ENCODE measurements at regions not wholly inside any gene's neighbourhood (a gene's known extent, or its start where the extent isn't known, plus 50 kb on each side); places are given as distances from the start of the nearest gene placed in this dataset.

- no peak for DNase-seq
Measured at GRCh38 chr5:143581649-143582048, 178.2 kb upstream of the NR3C1 start.

GRCh38 chr5:143581147-143581546 lies 177.7 kb upstream of the NR3C1 start:
- no peak for DNase-seq

- DNase-seq, result peak; percentile 56
Measured at GRCh38 chr5:143576711-143577484, 173.4 kb upstream of the NR3C1 start.

GRCh38 chr5:143575286-143575685 lies 171.8 kb upstream of the NR3C1 start:
- no peak for DNase-seq

- no peak for DNase-seq
Measured at GRCh38 chr5:143574236-143574635, 170.8 kb upstream of the NR3C1 start.

- DNase-seq, result no peak
Measured at GRCh38 chr5:143573568-143574170, 170.2 kb upstream of the NR3C1 start.

GRCh38 chr5:143572671-143573070 lies 169.2 kb upstream of the NR3C1 start:
- no peak for DNase-seq

- DNase-seq, result no peak
Measured at GRCh38 chr5:143571642-143572624, 168.4 kb upstream of the NR3C1 start.

GRCh38 chr5:143570989-143571388 lies 167.5 kb upstream of the NR3C1 start:
- no peak for DNase-seq

- DNase-seq, result no peak
Measured at GRCh38 chr5:143569722-143570567, 166.5 kb upstream of the NR3C1 start.

GRCh38 chr5:143569213-143569701 lies 165.8 kb upstream of the NR3C1 start:
- no peak for DNase-seq

GRCh38 chr5:143567583-143568504 lies 164.4 kb upstream of the NR3C1 start:
- DNase-seq, result no peak

GRCh38 chr5:143566139-143566538 lies 162.7 kb upstream of the NR3C1 start:
- no peak for DNase-seq

- no peak for DNase-seq
Measured at GRCh38 chr5:143564417-143564816, 160.9 kb upstream of the NR3C1 start.

- DNase-seq, result no peak
Measured at GRCh38 chr5:143562935-143563334, 159.4 kb upstream of the NR3C1 start.

- no peak for DNase-seq
Measured at GRCh38 chr5:143561219-143561618, 157.7 kb upstream of the NR3C1 start.

GRCh38 chr5:143560378-143560777 lies 156.9 kb upstream of the NR3C1 start:
- no peak for DNase-seq

- no peak for DNase-seq
Measured at GRCh38 chr5:143559586-143560109, 156.2 kb upstream of the NR3C1 start.

- peak; percentile 58 for DNase-seq
Measured at GRCh38 chr5:143558048-143558447, 154.6 kb upstream of the NR3C1 start.

GRCh38 chr5:143557061-143557818 lies 153.8 kb upstream of the NR3C1 start:
- peak; percentile 89 for DNase-seq

Measured in HCEC 1CT (cell line).